ENCODE measurements at regions not wholly inside any gene's neighbourhood (a gene's known extent, or its start where the extent isn't known, plus 50 kb on each side); places are given as distances from the start of the nearest gene placed in this dataset.

- Histone ChIP-seq H3K27ac (ENCODE audit: insufficient read depth, low read depth, low read length) (no peak overlapping the region), H3K36me3 (ENCODE audit: control insufficient read depth in 2 of 2, extremely low read depth in 1 of 2, insufficient read depth in 2 of 2, low read length in 2 of 2) (no peaks in the 10 kb centered on the region), H3K27me3 (ENCODE audit: control insufficient read depth in 2 of 2, insufficient read depth in 2 of 2, low read length in 2 of 2) (no peaks in the 10 kb centered on the region), H3K79me2 (ENCODE audit: control insufficient read depth, insufficient read depth, low read length) (no peaks in the 10 kb centered on the region), H3K4me1 (ENCODE audit: control insufficient read depth, extremely low read depth, insufficient read depth, low read length) (no peaks in the 10 kb centered on the region), H3K9ac (replicated peaks; ENCODE audit: extremely low read depth, insufficient read depth, low read length) (no peak overlapping the region), H3K9me1 (replicated peaks; ENCODE audit: control insufficient read depth, extremely low read depth, insufficient read depth, low read length) (no peaks in the 10 kb centered on the region), H2AFZ (ENCODE audit: low read depth, low read length) (no peak overlapping the region), H3K9me3 (replicated peaks; ENCODE audit: control insufficient read depth, insufficient read depth, low read length) (no peaks in the 10 kb centered on the region), H3K4me3 (replicated peaks in 1 of 3; ENCODE audit: insufficient read depth in 1 of 3, low read depth in 1 of 3, low read length in 3 of 3) (no peak overlapping the region), H3K4me2 (ENCODE audit: insufficient read depth, low read length) (no peak overlapping the region), H4K20me1 (replicated peaks; ENCODE audit: control insufficient read depth, extremely low read depth, insufficient read depth, low read length) (no peaks in the 10 kb centered on the region)
- ChIA-PET POLR2A (no interaction called here), CTCF (interaction anchor here (1.1 kb wide), 2 partner anchors 10 to 44 kb away, joined by 3 to 4 read pairs; no protein-coding TSS in a partner anchor)
- FAIRE-seq (no peak), DNase-seq (ENCODE audit: low read depth, low spot score) (no peak)
- TF ChIP-seq FOS (IDR thresholded peaks at IDR 0.05; ENCODE audit: borderline replicate concordance, insufficient read depth, low read length) (no peak), POLR2A (IDR thresholded peaks at IDR 0.05; ENCODE audit: low read depth, low read length) (no peak), JUN (IDR thresholded peaks at IDR 0.05; ENCODE audit: borderline replicate concordance, insufficient read depth, insufficient read length, low read depth) (no peak), POLR2AphosphoS5 (IDR thresholded peaks at IDR 0.05; ENCODE audit: insufficient read depth, low read depth, low read length) (no peak), EZH2 (IDR thresholded peaks at IDR 0.05; ENCODE audit: borderline replicate concordance, low read depth, low read length, severe bottlenecking) (no peak), GATA2 (IDR thresholded peaks at IDR 0.05; ENCODE audit: insufficient read depth, insufficient read length, low read depth, low read length) (no peak), MYC (IDR thresholded peaks at IDR 0.05; ENCODE audit: low read depth, low read length) (no peak)
- TF ChIP-seq, protein P1, sequence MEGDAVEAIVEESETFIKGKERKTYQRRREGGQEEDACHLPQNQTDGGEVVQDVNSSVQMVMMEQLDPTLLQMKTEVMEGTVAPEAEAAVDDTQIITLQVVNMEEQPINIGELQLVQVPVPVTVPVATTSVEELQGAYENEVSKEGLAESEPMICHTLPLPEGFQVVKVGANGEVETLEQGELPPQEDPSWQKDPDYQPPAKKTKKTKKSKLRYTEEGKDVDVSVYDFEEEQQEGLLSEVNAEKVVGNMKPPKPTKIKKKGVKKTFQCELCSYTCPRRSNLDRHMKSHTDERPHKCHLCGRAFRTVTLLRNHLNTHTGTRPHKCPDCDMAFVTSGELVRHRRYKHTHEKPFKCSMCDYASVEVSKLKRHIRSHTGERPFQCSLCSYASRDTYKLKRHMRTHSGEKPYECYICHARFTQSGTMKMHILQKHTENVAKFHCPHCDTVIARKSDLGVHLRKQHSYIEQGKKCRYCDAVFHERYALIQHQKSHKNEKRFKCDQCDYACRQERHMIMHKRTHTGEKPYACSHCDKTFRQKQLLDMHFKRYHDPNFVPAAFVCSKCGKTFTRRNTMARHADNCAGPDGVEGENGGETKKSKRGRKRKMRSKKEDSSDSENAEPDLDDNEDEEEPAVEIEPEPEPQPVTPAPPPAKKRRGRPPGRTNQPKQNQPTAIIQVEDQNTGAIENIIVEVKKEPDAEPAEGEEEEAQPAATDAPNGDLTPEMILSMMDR (IDR thresholded peaks at IDR 0.05; ENCODE audit: extremely low read depth in 1 of 2, insufficient read depth in 1 of 2, low read depth in 1 of 2, low read length in 2 of 2), result no peak
- TF ChIP-seq, protein P2, sequence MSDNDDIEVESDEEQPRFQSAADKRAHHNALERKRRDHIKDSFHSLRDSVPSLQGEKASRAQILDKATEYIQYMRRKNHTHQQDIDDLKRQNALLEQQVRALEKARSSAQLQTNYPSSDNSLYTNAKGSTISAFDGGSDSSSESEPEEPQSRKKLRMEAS (IDR thresholded peaks at IDR 0.05; ENCODE audit: insufficient read depth, insufficient read length), result no peak
- dilution Hi-C loops (cut with MboI; ENCODE audit: extremely low pct_ligation_motif_present, low sequenced_read_pairs), result no loop called here
- intact Hi-C loops (cut with micrococcal nuclease), result no loop called here
- no TSS peak for BruUV-seq (replicated peaks)
Observed at GRCh38 chr1:244998717-244999346, 134.5 kb upstream of the HNRNPU start.
